Transverse colon (tissue), 4 donors: ENCODE measurements at regions not wholly inside any gene's neighbourhood (a gene's known extent, or its start where the extent isn't known, plus 50 kb on each side); places are given as distances from the start of the nearest gene placed in this dataset.

Source experiments
- POLR2A ChIP-seq: fragments of 450-650 bp; IDR thresholded peaks from one replicate; pipeline ENCODE4 v1.6.1; 2016; ENCODE audit warnings: antibody characterized with exemption, mild to moderate bottlenecking, moderate library complexity
- POLR2AphosphoS5 ChIP-seq, 3 donors: sonication (generic); formaldehyde crosslinking; IDR thresholded peaks; one replicate each; pipeline ENCODE4 v1.6.1; 2016; ENCODE audit warnings: antibody characterized with exemption in 3 of 3
- TF ChIP-seq, protein P1 (sequence below), 5 experiments: fragments of 200-600 bp in 3 of 5; fragments of 450-650 bp in 2 of 5; sonication (generic) in 3 of 5; IDR thresholded peaks; 1 replicate in 2 of 5; 2 replicates in 3 of 5; pipeline ENCODE4 v1.5.1; 2016 to 2017; ENCODE audit warnings: antibody characterized with exemption in 5 of 5, inconsistent platforms in 3 of 5, mild to moderate bottlenecking in 2 of 5, moderate library complexity in 1 of 5

DNA sequence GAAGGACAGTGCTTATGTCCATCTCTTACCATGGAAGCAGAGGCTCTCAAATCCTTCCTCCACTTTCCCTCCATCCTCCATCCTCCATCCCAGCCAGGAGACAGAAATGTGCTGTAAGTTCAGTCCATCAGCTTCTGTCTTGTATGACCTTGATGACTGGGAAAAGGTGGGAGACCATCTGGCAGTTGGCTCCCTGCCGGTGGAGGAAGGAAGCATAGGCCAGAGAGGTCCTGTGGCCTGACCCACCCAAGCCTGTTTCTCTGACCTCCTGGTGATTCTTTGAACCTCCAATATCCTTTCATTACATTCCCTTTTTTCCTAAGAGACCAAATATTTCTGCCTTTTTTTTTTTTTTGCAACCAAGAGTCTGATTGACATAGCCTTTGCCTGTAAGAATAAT lies 215.3 kb downstream of the ABCC12 start:
- TF ChIP-seq, protein P1, sequence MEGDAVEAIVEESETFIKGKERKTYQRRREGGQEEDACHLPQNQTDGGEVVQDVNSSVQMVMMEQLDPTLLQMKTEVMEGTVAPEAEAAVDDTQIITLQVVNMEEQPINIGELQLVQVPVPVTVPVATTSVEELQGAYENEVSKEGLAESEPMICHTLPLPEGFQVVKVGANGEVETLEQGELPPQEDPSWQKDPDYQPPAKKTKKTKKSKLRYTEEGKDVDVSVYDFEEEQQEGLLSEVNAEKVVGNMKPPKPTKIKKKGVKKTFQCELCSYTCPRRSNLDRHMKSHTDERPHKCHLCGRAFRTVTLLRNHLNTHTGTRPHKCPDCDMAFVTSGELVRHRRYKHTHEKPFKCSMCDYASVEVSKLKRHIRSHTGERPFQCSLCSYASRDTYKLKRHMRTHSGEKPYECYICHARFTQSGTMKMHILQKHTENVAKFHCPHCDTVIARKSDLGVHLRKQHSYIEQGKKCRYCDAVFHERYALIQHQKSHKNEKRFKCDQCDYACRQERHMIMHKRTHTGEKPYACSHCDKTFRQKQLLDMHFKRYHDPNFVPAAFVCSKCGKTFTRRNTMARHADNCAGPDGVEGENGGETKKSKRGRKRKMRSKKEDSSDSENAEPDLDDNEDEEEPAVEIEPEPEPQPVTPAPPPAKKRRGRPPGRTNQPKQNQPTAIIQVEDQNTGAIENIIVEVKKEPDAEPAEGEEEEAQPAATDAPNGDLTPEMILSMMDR (IDR thresholded peaks at IDR 0.05) = no peak
- no peak for TF ChIP-seq POLR2AphosphoS5 (IDR thresholded peaks at IDR 0.05)
- no peak for TF ChIP-seq POLR2A
